Heart left ventricle (tissue), 13 donors: ENCODE measurements at regions not wholly inside any gene's neighbourhood (a gene's known extent, or its start where the extent isn't known, plus 50 kb on each side); places are given as distances from the start of the nearest gene placed in this dataset.

ENCODE experiments used
- CTCF ChIP-seq, 12 donors: fragments of 200-600 bp; sonication (generic) in 4 of 12; IDR thresholded peaks; one replicate each; pipeline versions ENCODE4 v1.5.0 to v1.8.0; 2018 to 2022; ENCODE audit warnings: antibody characterized with exemption in 12 of 12, mild to moderate bottlenecking in 5 of 12
- POLR2A ChIP-seq, 2 donors: fragments of 450-650 bp; IDR thresholded peaks; one replicate each; pipeline ENCODE4 v1.6.1; 2017; ENCODE audit warnings: antibody characterized with exemption in 2 of 2, mild to moderate bottlenecking in 2 of 2, moderate library complexity in 2 of 2
- donor health status: ischemic (EF 13 %, LVEDD 7.1; RV severe dilation, severe dysfunction).
- donor health status: DM: no; HTN: yes; CAD: no.
- donor health status: DM: no; HTN: no; CAD: no.
- donor health status: ischemic (EF 25% LVEDD 6.9; RV normal size, moderate dysfunction).
- donor health status: ischemic (EF 25% LVEDD 5.7; RV mildly dilated, moderate dysfunction).
- donor health status: ischemic (EF 35%, LVEDD 5.7; RV mildly dilated, moderate dysfunction).
- donor health status: nonischemic (EF 11% LVEDD 7.7; RV severe dilation, severe dysfunction).
- donor health status: DM: yes; HTN: yes; CAD: no.
- donor health status: PGD.
- donor health status: ischemic (EF 29% LVEDD 5.4; RV normal size, mild dysfunction).
- donor health status: nonischemic (EF 23%, LVEDD 6.1; RV moderate dilation, normal function).

DNA sequence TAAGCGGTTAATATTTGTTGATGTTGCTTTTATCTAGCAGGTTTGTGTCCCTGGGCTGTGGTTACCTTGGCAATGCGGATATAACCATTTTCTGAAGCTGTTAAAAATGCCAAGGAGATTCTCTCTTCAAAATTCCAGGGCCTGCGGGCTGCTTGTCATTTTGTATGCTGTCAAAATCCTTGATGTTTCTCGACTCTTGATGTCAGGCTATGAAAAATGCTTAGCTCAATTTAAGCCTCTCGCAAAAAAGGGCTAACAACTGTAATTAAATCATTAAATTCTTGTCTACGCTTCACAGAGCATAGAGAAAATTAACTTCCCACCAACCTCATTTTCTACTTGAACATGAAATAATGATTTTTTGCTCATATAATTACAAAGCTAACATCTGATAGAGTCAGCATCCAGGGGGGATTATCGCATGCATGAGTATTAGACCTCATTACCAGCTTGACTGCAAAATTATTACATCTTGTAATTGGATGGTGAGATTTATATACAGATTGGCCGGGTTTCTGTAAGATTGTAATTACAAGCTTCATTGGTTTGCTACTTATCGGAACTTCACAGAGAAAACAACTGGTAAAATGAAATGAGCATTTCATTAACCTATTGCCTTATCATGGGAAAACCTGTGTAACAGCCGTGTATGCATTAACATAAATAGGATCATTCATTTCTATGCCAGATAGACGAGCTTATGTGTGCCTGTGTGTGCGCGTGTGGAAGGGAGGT lies 83.1 kb upstream of the IRX1 start:
- TF ChIP-seq CTCF (IDR thresholded peaks at IDR 0.05) (no peak), POLR2A (IDR thresholded peaks at IDR 0.05) (no peak)
